Posterior cingulate gyrus (tissue), 11 donors: ENCODE measurements at regions not wholly inside any gene's neighbourhood (a gene's known extent, or its start where the extent isn't known, plus 50 kb on each side); places are given as distances from the start of the nearest gene placed in this dataset.

Source experiments
- DNase-seq, 10 donors: peaks; one replicate each; pipeline versions ENCODE4 v3.0.0 to v3.0.0-alpha.2; 2020 to 2021; ENCODE audit warnings: mixed read lengths in 3 of 10
- intact Hi-C: fragments of 100-400 bp; cut with DNase I; formaldehyde crosslinking; loops from one replicate; pipeline ENCODE4 v1.15.1; 2023

DNA sequence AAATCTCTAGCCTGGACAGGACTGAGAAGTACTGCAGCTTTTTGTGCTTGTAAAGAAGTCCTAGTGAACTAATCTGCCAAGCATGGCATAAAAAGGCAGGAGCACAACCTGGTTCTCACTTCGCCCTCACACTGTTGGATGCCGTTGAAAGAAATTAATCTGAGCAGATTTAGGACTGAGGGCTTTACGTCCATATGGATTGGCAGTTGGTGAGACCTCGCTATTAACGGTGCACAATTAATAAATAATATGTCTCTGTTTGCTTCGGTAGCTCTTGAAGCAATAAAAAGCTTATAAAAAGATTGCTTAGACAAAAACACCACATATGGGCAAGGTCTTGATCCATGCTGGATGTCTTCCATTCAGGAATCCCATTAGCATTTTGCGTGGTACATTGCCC, 185.6 kb upstream of the EPHA7 start:
- intact Hi-C loops: no loop called here
- DNase-seq: no peak

DNA sequence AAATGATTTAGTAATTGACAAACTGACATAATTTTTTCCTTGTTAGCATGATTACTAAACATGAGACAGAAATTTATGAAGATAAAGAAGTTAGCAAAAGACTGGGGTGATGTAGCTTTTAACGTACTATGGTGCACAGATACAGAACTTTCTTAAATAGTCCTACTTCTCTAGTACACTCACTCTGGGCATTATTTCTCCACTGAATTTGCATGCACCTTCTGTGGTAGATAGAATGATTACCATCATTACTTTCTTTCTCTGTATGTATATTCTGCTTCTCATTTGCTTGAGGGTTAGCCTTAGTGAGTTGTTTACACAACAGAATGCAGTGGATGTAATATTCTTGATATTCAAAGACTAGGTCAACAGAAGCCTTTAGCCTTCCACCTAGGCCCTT, 173.1 kb upstream of the EPHA7 start:
- intact Hi-C loops: no loop called here
- no peak for DNase-seq

GRCh38 chr6:93586306-93586705, 166.9 kb upstream of the EPHA7 start:
- intact Hi-C loops: no loop called here
- DNase-seq: no peak

DNA sequence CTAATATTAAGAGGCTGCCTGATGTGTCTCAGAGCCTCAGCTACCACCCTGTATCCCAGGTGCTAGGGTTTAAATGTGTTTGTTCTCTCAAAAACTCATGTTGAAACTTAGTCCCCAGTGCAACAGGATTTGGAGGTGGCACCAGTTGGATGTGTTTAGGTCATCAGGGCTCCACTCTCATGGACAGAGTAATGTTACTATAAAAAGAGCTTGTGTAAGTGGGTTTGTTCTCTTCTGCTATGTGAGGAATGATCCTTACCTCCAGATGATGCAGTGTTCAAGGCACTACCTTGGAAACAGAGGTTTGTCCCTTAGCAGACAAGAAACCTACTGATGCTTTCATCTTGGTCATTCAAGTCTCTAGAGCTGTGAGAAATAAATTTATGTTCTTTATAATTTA, 164.9 kb upstream of the EPHA7 start:
- intact Hi-C loops: no loop called here
- no peak for DNase-seq

GRCh38 chr6:93581371-93581770, 162.0 kb upstream of the EPHA7 start:
- intact Hi-C loops: no loop called here
- DNase-seq: no peak

DNA sequence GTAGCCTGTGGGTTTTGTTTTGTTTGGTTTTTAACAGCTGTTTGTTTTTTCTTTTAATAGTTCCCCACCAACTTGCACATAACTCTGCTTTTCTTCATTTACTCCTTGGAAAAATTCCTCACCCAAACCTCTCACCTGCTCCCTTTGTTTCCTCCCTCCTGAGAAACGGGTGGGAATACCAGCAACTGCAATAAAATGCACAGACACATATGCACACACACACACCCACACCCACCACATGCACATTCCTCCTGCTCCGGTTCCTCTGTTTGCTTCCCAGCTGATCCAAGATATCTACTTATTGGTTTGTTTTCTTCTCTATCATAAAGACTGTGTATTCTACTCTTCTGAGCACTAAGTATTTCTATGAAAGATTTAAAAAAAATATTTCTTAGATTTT, 161.1 kb upstream of the EPHA7 start:
- peak in 1 of 10 donors; percentile 21 for DNase-seq
- intact Hi-C loops: no loop called here

- intact Hi-C loops: no loop called here
- no peak for DNase-seq
Observed at GRCh38 chr6:93575495-93576267, 156.3 kb upstream of the EPHA7 start.

- DNase-seq: no peak
- intact Hi-C loops: no loop called here
Observed at GRCh38 chr6:93574299-93574698, 154.9 kb upstream of the EPHA7 start.

- no peak for DNase-seq
- intact Hi-C loops: no loop called here
Observed at GRCh38 chr6:93571346-93571745, 152.0 kb upstream of the EPHA7 start.

GRCh38 chr6:93568169-93568568, 148.8 kb upstream of the EPHA7 start:
- intact Hi-C loops: no loop called here
- peak in 1 of 10 donors; percentile 6 for DNase-seq

GRCh38 chr6:93567164-93567563, 147.8 kb upstream of the EPHA7 start:
- peak in 1 of 10 donors; percentile 24 for DNase-seq
- intact Hi-C loops: no loop called here

GRCh38 chr6:93566285-93566684, 146.9 kb upstream of the EPHA7 start:
- DNase-seq: no peak
- intact Hi-C loops: no loop called here

GRCh38 chr6:93562582-93562981, 143.2 kb upstream of the EPHA7 start:
- intact Hi-C loops: no loop called here
- no peak for DNase-seq

GRCh38 chr6:93555292-93555691, 135.9 kb upstream of the EPHA7 start:
- intact Hi-C loops: no loop called here
- no peak for DNase-seq

DNA sequence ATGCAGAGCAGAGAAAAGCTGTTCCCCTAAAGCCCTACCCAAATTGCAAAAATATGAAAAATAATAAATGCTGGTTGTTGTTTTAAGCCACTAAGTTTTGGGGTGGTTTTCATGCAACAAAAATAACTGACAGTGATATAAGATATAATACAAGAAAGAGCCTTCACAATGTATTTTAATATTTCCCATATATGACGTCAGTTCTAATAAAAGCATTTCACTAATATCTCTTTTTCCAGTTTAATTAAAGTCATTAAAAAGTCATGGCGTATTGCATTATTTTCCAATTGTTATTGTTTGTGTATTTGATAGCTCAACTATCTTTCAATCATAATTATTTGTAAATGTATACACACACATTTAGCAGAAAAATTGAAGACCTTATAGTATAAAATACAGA, 134.7 kb upstream of the EPHA7 start:
- intact Hi-C loops: no loop called here
- DNase-seq: no peak

GRCh38 chr6:93550551-93551276, 131.4 kb upstream of the EPHA7 start:
- DNase-seq: no peak
- intact Hi-C loops: no loop called here

DNA sequence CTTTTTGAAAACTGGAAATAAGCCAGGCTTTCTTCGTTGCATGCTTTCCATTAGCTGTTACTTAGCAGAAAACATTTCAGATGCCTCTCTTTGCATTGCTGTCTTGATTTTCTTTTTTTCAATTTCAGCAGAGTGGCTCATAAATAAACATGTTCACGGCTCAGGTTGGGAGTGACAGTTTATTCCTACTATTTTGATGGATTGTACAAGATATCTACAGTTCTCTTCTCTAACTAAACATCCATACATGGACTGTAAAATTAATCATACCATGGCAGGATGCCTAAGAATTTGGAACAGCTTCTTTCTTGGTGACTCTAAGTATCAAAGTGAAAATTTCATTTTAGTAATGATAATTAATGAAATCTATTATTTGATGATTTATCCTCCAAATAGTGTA, 130.5 kb upstream of the EPHA7 start:
- DNase-seq: no peak
- intact Hi-C loops: no loop called here

DNA sequence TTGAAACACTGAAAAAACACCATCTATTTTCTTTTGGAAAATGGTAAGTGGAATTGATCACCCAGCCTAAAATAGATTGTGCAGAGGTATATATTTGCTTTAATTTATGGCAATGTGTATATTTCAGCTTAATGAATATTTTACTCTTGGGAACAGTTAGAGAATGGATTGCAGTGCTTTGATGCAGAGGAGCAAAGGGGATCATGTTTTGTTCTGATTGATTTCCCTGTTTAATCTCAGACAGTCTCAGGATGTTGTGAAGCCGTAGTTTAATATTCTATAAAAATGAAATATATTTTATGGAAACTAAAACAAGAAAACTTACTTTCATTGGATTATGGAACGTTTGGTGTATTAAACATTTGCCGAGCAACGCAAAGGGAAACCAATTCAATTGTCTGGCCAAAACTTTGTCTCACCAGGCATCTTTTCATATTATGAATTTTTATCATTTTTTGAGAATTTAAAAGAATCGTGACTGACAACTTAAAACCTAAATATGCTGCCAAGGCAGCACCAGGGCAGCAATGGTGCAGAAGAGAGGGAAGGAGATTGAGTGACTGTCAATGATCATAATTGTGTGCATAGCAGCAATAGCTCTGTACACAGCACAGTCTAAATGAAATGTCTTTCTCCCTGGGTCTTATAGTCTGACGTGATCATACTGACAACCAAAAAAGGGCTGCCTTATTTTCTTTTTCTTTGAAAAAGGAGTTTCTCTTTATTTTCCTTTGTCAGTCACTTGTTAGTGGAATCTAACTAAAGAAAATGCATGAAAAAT, 105.5 kb upstream of the EPHA7 start:
- intact Hi-C loops: no loop called here
- DNase-seq: no peak

DNA sequence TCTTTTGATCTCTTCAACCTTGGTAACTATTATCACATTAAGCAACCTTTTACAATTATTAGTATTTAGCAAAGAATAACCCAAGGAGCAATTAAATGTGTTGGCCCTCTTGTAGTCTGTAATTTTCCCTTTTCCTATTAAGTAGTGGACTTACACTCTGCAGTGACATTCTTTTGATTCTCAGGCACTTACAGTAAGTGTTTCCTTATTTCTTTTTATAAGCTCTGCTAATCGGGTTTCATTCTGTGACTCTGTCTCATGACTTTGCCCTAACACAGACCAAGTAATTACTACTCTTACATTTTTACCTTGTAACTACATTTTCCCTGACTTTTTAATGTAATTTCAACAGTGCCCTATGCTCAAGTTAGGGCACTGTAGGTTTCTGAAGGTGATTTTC, 104.0 kb upstream of the EPHA7 start:
- intact Hi-C loops: no loop called here
- DNase-seq: no peak

DNA sequence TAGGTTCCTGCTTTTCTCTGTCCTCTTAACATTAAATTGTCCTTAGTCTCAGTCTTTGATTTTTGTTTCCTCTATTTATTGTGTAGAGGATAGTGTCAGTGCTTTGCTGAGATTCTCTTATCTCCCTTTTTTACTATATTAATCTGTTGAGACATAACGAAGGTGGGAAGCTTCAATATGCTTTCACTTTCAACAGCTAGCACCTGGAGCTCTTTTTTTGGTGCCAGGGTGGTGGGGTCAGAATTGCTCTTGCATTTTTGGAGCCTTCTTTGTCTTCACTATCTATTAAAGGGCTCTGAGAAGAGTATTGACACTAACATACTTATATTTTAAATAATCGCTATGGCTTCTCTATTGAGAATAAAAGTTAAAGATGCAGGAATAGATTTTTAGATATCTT, 97.1 kb upstream of the EPHA7 start:
- intact Hi-C loops: no loop called here
- DNase-seq: no peak

DNA sequence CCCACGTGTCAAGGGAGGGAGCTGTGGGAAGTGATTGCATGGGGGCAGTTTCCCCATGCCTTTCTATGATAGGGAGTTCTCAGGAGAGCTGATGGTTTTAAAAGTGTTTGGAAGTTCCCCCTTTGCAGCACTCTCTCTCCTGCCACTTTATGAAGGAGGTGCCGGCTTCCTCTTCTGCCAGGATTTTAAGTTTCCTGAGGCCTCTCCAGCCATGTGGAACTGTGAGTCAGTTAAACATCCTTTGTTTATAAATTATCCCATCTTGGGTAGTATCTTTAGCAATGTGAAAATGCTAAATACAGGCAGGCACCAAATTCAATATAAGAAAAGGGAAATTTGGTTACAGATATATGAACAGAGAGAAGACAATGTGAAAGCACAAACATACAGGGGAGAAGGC, 96.4 kb upstream of the EPHA7 start:
- intact Hi-C loops: no loop called here
- peak in 1 of 10 donors; percentile 29 for DNase-seq

DNA sequence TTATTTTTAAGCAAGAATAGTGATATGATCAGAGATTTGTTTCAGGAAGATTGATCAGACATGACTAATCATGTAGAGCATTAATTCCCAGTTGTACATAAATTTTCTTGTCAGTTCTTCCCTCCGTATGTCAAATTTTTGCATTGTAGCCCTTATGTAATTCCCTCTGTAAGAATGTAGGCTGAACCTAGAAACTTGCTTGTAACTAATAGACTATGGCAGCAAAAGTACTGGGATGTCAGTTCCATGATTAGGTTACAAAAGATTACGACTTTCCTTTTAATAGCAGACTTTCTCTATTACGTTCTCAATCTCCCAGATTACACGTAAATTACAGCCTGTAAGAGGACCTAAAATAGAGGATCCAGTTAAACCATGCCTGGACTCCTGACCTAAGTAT, 79.4 kb upstream of the EPHA7 start:
- DNase-seq: no peak
- intact Hi-C loops: no loop called here
